IPS-18a (cell line): ENCODE measurements at regions not wholly inside any gene's neighbourhood (a gene's known extent, or its start where the extent isn't known, plus 50 kb on each side); places are given as distances from the start of the nearest gene placed in this dataset.

Source experiments
- H3K27ac ChIP-seq: one replicate; pipeline ENCODE4 v1.5.1; 2013; ENCODE audit warnings: low read length
- H3K27me3 ChIP-seq: one replicate; pipeline ENCODE4 v1.6.1; 2013; ENCODE audit warnings: mild to moderate bottlenecking, low read length; ENCODE audit not compliant: control insufficient read depth, insufficient read depth
- H3K36me3 ChIP-seq: one replicate; pipeline ENCODE4 v1.6.1; 2013; ENCODE audit warnings: low read depth, low read length; ENCODE audit not compliant: control insufficient read depth
- H3K4me1 ChIP-seq: one replicate; pipeline ENCODE4 v1.6.1; 2013; ENCODE audit warnings: low read depth, low read length; ENCODE audit not compliant: control insufficient read depth
- H3K4me3 ChIP-seq: one replicate; pipeline ENCODE4 v1.5.1; 2013; ENCODE audit warnings: low read length
- H3K9ac ChIP-seq: one replicate; pipeline ENCODE4 v1.6.1; 2013; ENCODE audit warnings: mild to moderate bottlenecking, low read length, moderate library complexity
- H3K9me3 ChIP-seq: one replicate; pipeline ENCODE4 v1.6.1; 2013; ENCODE audit warnings: low read depth, low read length; ENCODE audit not compliant: control insufficient read depth

DNA sequence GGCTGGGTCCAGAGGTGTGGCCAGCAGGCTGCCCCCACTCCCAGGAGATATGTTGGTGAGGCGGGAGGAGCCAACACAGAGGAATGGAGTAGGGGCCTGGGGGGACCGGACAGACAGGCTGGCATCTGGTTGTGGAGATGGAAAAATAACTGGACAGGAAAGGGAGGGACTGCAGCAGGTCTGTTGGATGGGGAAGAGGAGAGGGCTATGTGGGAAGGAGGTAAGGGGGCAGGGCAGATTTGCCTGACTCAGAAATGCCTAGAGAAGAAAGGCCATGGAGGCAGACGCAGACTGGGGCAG is 160.4 kb downstream of the TRIM29 start:
- Histone ChIP-seq H3K4me3 (no peak overlapping the region), H3K27me3 (peaks cover 11% of the 10 kb centered on the region), H3K27ac (no peak overlapping the region), H3K4me1 (peaks cover 15% of the 10 kb centered on the region), H3K9ac (no peak overlapping the region), H3K9me3 (no peaks in the 10 kb centered on the region), H3K36me3 (no peaks in the 10 kb centered on the region)

- peaks cover 11% of the 10 kb centered on the region for H3K27me3 ChIP-seq
These were observed 160.9 kb downstream of the TRIM29 start for GRCh38 chr11:119976805-119977560.

GRCh38 chr11:119975561-119976152 is 162.3 kb downstream of the TRIM29 start:
- H3K4me3 ChIP-seq, result no peak overlapping the region
- H3K9ac ChIP-seq, result no peak overlapping the region
- H3K27ac ChIP-seq, result no peak overlapping the region
- no peaks in the 10 kb centered on the region for H3K9me3 ChIP-seq
- H3K36me3 ChIP-seq, result no peaks in the 10 kb centered on the region
- H3K4me1 ChIP-seq, result peaks cover 15% of the 10 kb centered on the region
- peaks cover 14% of the 10 kb centered on the region for H3K27me3 ChIP-seq

More at GRCh38 chr11:119976805-119977560, 160.9 kb downstream of the TRIM29 start:
- Histone ChIP-seq H3K27ac (no peak overlapping the region), H3K4me1 (peaks cover 15% of the 10 kb centered on the region), H3K36me3 (no peaks in the 10 kb centered on the region), H3K9me3 (no peaks in the 10 kb centered on the region), H3K9ac (no peak overlapping the region), H3K4me3 (no peak overlapping the region)

- Histone ChIP-seq H3K4me3 (no peak overlapping the region), H3K9ac (no peak overlapping the region), H3K36me3 (no peaks in the 10 kb centered on the region), H3K27me3 (peaks cover 14% of the 10 kb centered on the region), H3K4me1 (peaks cover 15% of the 10 kb centered on the region), H3K27ac (no peak overlapping the region), H3K9me3 (no peaks in the 10 kb centered on the region)
These were observed 163.4 kb downstream of the TRIM29 start for GRCh38 chr11:119974467-119974866.

- Histone ChIP-seq H3K27me3 (peaks cover 14% of the 10 kb centered on the region), H3K9ac (no peak overlapping the region), H3K9me3 (no peaks in the 10 kb centered on the region), H3K4me3 (no peak overlapping the region), H3K27ac (no peak overlapping the region), H3K36me3 (no peaks in the 10 kb centered on the region), H3K4me1 (peaks cover 15% of the 10 kb centered on the region)
These were observed 163.9 kb downstream of the TRIM29 start for GRCh38 chr11:119974051-119974450.

DNA sequence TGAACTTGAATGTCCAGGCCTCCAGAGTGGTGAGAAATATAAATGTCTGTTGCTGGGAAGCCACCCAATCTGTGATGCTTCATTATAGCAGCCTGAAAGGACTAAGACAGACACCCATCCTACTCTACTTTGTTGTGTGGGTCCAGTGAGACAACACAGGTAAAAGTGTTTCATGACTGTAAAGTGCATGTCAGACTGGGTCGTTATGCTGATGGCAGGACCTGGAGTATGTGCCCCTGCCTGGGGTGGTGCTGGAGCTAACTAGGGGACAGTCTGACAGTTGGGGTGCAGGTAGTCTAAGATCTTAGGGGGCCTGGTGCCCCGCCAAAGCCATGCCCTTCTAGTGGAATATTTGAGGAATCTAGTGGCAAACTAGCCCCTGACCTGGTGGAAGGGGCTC is 165.6 kb downstream of the TRIM29 start:
- Histone ChIP-seq H3K27ac (no peak overlapping the region), H3K27me3 (peaks cover 14% of the 10 kb centered on the region), H3K4me1 (peaks cover 15% of the 10 kb centered on the region), H3K36me3 (no peaks in the 10 kb centered on the region), H3K9me3 (no peaks in the 10 kb centered on the region), H3K9ac (no peak overlapping the region), H3K4me3 (no peak overlapping the region)

GRCh38 chr11:119970555-119971304 is 167.2 kb downstream of the TRIM29 start:
- no peak overlapping the region for H3K4me3 ChIP-seq
- no peaks in the 10 kb centered on the region for H3K9me3 ChIP-seq
- no peak overlapping the region for H3K27ac ChIP-seq
- no peaks in the 10 kb centered on the region for H3K36me3 ChIP-seq
- H3K27me3 ChIP-seq, result peaks cover 11% of the 10 kb centered on the region
- H3K9ac ChIP-seq, result no peak overlapping the region
- H3K4me1 ChIP-seq, result peaks cover 11% of the 10 kb centered on the region

DNA sequence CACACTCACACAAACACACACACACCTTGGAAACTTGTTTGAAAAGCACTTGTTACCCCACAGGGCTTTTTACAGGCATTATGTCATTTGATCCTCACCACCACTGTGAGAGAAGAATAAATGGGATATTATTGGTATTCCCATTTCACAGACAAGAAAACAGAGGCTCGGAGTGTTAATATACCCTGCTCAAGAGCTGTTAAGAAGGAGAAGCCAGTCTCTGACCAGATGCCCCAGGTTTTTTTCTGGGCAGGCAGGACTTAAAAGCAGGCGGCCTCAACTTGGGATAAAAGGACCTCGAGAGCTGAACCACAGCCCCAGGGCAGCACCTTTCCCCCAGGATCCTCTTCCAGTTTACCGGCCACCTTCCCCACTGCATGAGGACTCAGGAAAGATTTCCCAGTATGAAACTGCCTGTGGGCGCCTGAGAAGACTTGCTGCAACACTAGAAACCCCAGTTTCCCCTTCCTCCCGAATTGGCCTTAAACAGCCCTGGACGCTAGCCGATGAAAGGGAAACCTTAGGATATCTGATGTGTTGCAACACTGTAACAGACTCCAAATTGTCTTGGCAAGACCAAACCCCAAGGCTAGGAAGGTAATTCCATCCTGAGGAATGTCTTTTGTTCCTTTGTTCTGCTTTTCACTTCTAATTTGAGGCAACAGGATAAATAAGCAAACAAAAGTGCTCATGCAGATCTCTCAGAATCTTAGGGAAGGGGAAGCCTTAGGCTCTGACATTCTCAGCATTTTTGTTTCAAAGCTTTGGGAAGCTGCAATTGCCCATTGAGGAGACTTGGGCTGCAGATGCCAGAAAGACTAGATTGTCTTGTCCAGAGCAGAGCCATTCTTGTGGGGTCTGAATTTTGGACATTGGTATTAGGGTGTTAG is 173.5 kb downstream of the TRIM29 start:
- Histone ChIP-seq H3K9me3 (no peaks in the 10 kb centered on the region), H3K9ac (no peak overlapping the region), H3K27me3 (no peaks in the 10 kb centered on the region), H3K4me3 (no peak overlapping the region), H3K4me1 (peaks cover 14% of the 10 kb centered on the region), H3K27ac (no peak overlapping the region), H3K36me3 (no peaks in the 10 kb centered on the region)

DNA sequence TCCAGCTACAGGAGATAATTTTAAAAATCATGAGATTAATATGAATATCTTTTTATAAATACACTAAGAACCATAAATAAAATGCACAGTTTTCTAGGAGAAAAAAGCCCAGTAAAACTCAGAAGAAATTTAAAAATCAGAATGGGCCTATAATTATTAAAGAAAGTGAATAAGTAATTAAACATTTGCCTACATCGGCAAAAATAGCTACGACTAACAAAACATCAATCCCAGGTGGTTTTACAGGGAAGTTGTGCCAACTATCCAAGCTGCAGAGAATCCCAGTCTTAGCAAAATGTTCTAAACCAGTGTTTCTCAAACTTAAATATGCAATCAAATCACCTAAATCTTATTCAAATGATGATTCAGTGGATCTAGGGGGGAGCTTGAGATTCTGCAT is 180.0 kb downstream of the TRIM29 start:
- Histone ChIP-seq H3K27me3 (no peaks in the 10 kb centered on the region), H3K9me3 (no peaks in the 10 kb centered on the region), H3K9ac (no peak overlapping the region), H3K4me3 (no peak overlapping the region), H3K4me1 (no peaks in the 10 kb centered on the region), H3K27ac (no peak overlapping the region), H3K36me3 (no peaks in the 10 kb centered on the region)

DNA sequence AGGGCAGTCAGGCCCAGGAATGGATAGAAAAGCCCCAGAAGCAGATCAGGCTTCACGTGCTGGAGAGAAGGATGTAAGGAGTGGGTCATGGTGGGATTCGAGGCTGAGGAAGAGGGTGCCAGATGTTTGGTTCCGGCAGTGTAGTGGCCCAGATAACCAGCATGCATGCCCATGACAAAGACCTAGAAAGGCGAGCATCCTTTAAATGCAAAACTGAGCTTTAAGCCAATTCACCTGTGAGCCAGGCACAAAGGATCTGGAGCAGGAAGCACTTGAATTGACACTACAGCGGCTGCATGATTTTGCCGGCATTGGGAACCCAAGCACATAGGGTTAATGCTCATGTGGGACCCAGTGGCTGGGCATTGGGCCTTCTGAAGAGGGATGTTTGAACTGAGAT is 185.5 kb downstream of the TRIM29 start:
- Histone ChIP-seq H3K9me3 (no peaks in the 10 kb centered on the region), H3K4me1 (peaks cover 9% of the 10 kb centered on the region), H3K27ac (no peak overlapping the region)

GRCh38 chr11:119943298-119943655 is 194.6 kb downstream of the TRIM29 start:
- Histone ChIP-seq H3K9me3 (no peaks in the 10 kb centered on the region), H3K4me1 (no peaks in the 10 kb centered on the region), H3K27me3 (no peaks in the 10 kb centered on the region), H3K9ac (no peak overlapping the region), H3K4me3 (no peak overlapping the region), H3K27ac (no peak overlapping the region), H3K36me3 (no peaks in the 10 kb centered on the region)

More for the DNA sequence above, 185.5 kb downstream of the TRIM29 start:
- no peaks in the 10 kb centered on the region for H3K36me3 ChIP-seq
- no peak overlapping the region for H3K4me3 ChIP-seq
- H3K9ac ChIP-seq, result no peak overlapping the region
- no peaks in the 10 kb centered on the region for H3K27me3 ChIP-seq
